Astrocyte (in vitro differentiated cells and primary cell): ENCODE measurements at regions not wholly inside any gene's neighbourhood (a gene's known extent, or its start where the extent isn't known, plus 50 kb on each side); places are given as distances from the start of the nearest gene placed in this dataset.

Experiments
- DNase-seq: peaks from one replicate; pipeline ENCODE4 v3.0.0-alpha.2; 2010; ENCODE audit warnings: low read depth
- FAIRE-seq: peaks from 2 replicates; lab custom pipeline; 2011; peaks lifted over from hg19 to GRCh38; lab: Jason Lieb, UNC
- H2AFZ ChIP-seq: 2 replicates; pipeline ENCODE4 v1.6.0; 2012; ENCODE audit warnings: low read depth, low read length, inconsistent platforms
- H3K27ac ChIP-seq: 2 replicates; pipeline ENCODE4 v1.5.1; 2011; ENCODE audit warnings: low read depth, low read length, inconsistent platforms
- H3K27me3 ChIP-seq: 2 replicates; pipeline ENCODE4 v1.6.0; 2011; ENCODE audit warnings: low read length, inconsistent platforms; ENCODE audit not compliant: insufficient read depth
- H3K36me3 ChIP-seq: 2 replicates; pipeline ENCODE4 v1.5.1; 2011; ENCODE audit warnings: low read length, inconsistent platforms; ENCODE audit not compliant: insufficient read depth
- H3K4me1 ChIP-seq: 2 replicates; pipeline ENCODE4 v1.5.1; 2011; ENCODE audit warnings: low read length, inconsistent platforms; ENCODE audit not compliant: insufficient read depth
- H3K4me2 ChIP-seq: 2 replicates; pipeline ENCODE4 v1.6.0; 2012; ENCODE audit warnings: low read length, inconsistent platforms
- H3K4me3 ChIP-seq: 2 replicates; pipeline ENCODE4 v1.5.1; 2011; ENCODE audit warnings: low read depth, mild to moderate bottlenecking, low read length, inconsistent platforms; ENCODE audit not compliant: insufficient read depth
- H3K79me2 ChIP-seq: 2 replicates; pipeline ENCODE4 v1.6.0; 2012; ENCODE audit warnings: mild to moderate bottlenecking, low read length, inconsistent platforms; ENCODE audit not compliant: insufficient read depth
- H3K9ac ChIP-seq: 2 replicates; pipeline ENCODE4 v1.6.0; 2012; ENCODE audit warnings: mild to moderate bottlenecking, low read length, inconsistent platforms
- H3K9me3 ChIP-seq: 2 replicates; pipeline ENCODE4 v1.5.1; 2012; ENCODE audit warnings: low read depth, mild to moderate bottlenecking, low read length, inconsistent platforms; ENCODE audit not compliant: insufficient read depth
- H4K20me1 ChIP-seq: 2 replicates; pipeline ENCODE4 v1.6.0; 2012; ENCODE audit warnings: low read length, inconsistent platforms; ENCODE audit not compliant: insufficient read depth
- H3K27ac Mint-ChIP-seq: one replicate; pipeline ENCODE4 v1.8.0; 2021; ENCODE audit warnings: mild to moderate bottlenecking, mixed read lengths; ENCODE audit not compliant: unreplicated experiment
- H3K27me3 Mint-ChIP-seq: one replicate; pipeline ENCODE4 v1.8.0; 2021; ENCODE audit warnings: low read depth, mixed read lengths; ENCODE audit not compliant: unreplicated experiment
- H3K36me3 Mint-ChIP-seq: one replicate; pipeline ENCODE4 v1.8.0; 2021; ENCODE audit warnings: low read depth, mixed read lengths; ENCODE audit not compliant: unreplicated experiment
- H3K4me1 Mint-ChIP-seq: one replicate; pipeline ENCODE4 v1.8.0; 2021; ENCODE audit warnings: low read depth, mixed read lengths; ENCODE audit not compliant: unreplicated experiment
- H3K4me3 Mint-ChIP-seq: one replicate; pipeline ENCODE4 v1.8.0; 2021; ENCODE audit warnings: mild to moderate bottlenecking, moderate library complexity, mixed read lengths; ENCODE audit not compliant: unreplicated experiment
- H3K9me3 Mint-ChIP-seq: one replicate; pipeline ENCODE4 v1.8.0; 2021; ENCODE audit warnings: mild to moderate bottlenecking, mixed read lengths; ENCODE audit not compliant: unreplicated experiment
- CTCF ChIP-seq: IDR thresholded peaks from 2 replicates; pipeline ENCODE4 v1.5.1; 2011; ENCODE audit warnings: low read depth, mild to moderate bottlenecking, inconsistent platforms, low read length, moderate library complexity; ENCODE audit not compliant: insufficient read depth
- EZH2 ChIP-seq: IDR thresholded peaks from 2 replicates; pipeline ENCODE4 v1.6.1; 2012; ENCODE audit warnings: mild to moderate bottlenecking, low read length, inconsistent platforms; ENCODE audit not compliant: insufficient read depth

GRCh38 chr5:113937301-113937700 lies 423.8 kb downstream of the YTHDC2 start:
- no peak overlapping the region for H3K27ac Mint-ChIP-seq
- H3K4me3 ChIP-seq, result no peak overlapping the region
- H2AFZ ChIP-seq, result no peak overlapping the region
- H3K27me3 ChIP-seq, result no peaks in the 10 kb centered on the region
- H3K4me1 ChIP-seq, result no peaks in the 10 kb centered on the region
- H3K27me3 Mint-ChIP-seq, result no peaks in the 10 kb centered on the region
- no peaks in the 10 kb centered on the region for H3K36me3 Mint-ChIP-seq
- H3K4me2 ChIP-seq, result no peak overlapping the region
- H3K27ac ChIP-seq, result no peak overlapping the region
- no peaks in the 10 kb centered on the region for H3K4me1 Mint-ChIP-seq
- H3K9ac ChIP-seq, result no peak overlapping the region
- no peak for DNase-seq
- no peaks in the 10 kb centered on the region for H3K9me3 Mint-ChIP-seq
- H3K9me3 ChIP-seq, result no peaks in the 10 kb centered on the region
- no peaks in the 10 kb centered on the region for H4K20me1 ChIP-seq
- no peaks in the 10 kb centered on the region for H3K79me2 ChIP-seq
- no peak overlapping the region for H3K4me3 Mint-ChIP-seq
- H3K36me3 ChIP-seq, result no peaks in the 10 kb centered on the region
- TF ChIP-seq CTCF, result no peak
- no peak for TF ChIP-seq EZH2
- FAIRE-seq, result no peak

DNA sequence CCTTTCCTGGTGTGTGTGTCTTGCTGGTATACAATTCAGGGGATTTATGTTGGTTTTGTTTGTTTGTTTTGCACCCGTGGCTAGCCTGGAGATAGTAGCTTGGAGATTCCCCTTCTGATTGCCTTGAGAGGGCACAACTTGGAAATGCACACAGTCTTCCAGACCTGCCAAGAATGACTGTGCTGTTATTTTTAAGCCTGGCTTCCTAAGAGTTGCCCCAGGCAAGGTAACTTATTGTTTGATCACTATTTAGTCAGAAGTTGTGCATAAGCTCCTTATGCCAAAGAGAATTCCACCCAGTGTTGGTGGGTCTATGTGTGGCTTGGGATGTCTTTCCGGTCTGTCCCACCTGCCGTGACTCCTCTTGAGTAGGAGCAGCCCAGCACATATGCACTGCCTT lies 421.9 kb upstream of the KCNN2 start:
- no peak overlapping the region for H3K4me3 ChIP-seq
- FAIRE-seq, result no peak

More for the DNA sequence above, 421.9 kb upstream of the KCNN2 start:
- Mint-ChIP-seq H3K9me3 (no peaks in the 10 kb centered on the region), H3K4me3 (no peak overlapping the region), H3K4me1 (no peaks in the 10 kb centered on the region), H3K27me3 (no peaks in the 10 kb centered on the region), H3K36me3 (no peaks in the 10 kb centered on the region), H3K27ac (no peak overlapping the region)
- no peaks in the 10 kb centered on the region for H3K9me3 ChIP-seq
- no peak overlapping the region for H2AFZ ChIP-seq
- no peak overlapping the region for H3K4me2 ChIP-seq
- H3K79me2 ChIP-seq, result no peaks in the 10 kb centered on the region
- H3K27ac ChIP-seq, result no peak overlapping the region
- no peaks in the 10 kb centered on the region for H3K27me3 ChIP-seq
- TF ChIP-seq CTCF, result no peak
- TF ChIP-seq EZH2, result no peak
- DNase-seq, result no peak
- no peak overlapping the region for H3K9ac ChIP-seq
- no peaks in the 10 kb centered on the region for H3K36me3 ChIP-seq
- no peaks in the 10 kb centered on the region for H4K20me1 ChIP-seq
- H3K4me1 ChIP-seq, result no peaks in the 10 kb centered on the region
